SK-N-SH treated with all-trans-retinoic acid at 6 μM for 48 hours (cell line): ENCODE measurements at regions not wholly inside any gene's neighbourhood (a gene's known extent, or its start where the extent isn't known, plus 50 kb on each side); places are given as distances from the start of the nearest gene placed in this dataset.
"Not testable (repeated sequence)": the region's sequence is repeated elsewhere in the genome, so short reads cannot be mapped to it uniquely, and the experiment has no call there.

Experiments
- ATAC-seq: fragments of 200-7000 bp; cut with Tn5 transposase; 3 replicates; pipeline ENCODE4 v1.9.1; 2020; ENCODE audit warnings: mild to moderate bottlenecking, moderate library complexity
- CSDC2 ChIP-seq: fragments of 250-450 bp; sonication (Bioruptor Pico); IDR thresholded peaks from 2 replicates; pipeline ENCODE4 v1.5.0; 2020; ENCODE audit warnings: mild to moderate bottlenecking, moderate library complexity
- ESRRG ChIP-seq: fragments of 250-450 bp; sonication (Bioruptor Pico); IDR thresholded peaks from 2 replicates; pipeline ENCODE4 v1.6.1; 2021; ENCODE audit warnings: mild to moderate bottlenecking
- GLIS3 ChIP-seq: fragments of 250-450 bp; sonication (Bioruptor Pico); IDR thresholded peaks from 2 replicates; pipeline ENCODE4 v1.5.0; 2020; ENCODE audit warnings: mild to moderate bottlenecking, moderate library complexity
- PATZ1 ChIP-seq: fragments of 250-450 bp; sonication (Bioruptor Pico); IDR thresholded peaks from 2 replicates; pipeline ENCODE4 v1.8.0; 2020; ENCODE audit warnings: mild to moderate bottlenecking, moderate library complexity, borderline replicate concordance
- PPARA ChIP-seq: fragments of 250-450 bp; sonication (Bioruptor Pico); IDR thresholded peaks from 2 replicates; pipeline ENCODE4 v1.5.0; 2020; ENCODE audit warnings: mild to moderate bottlenecking, borderline replicate concordance
- TOX ChIP-seq: fragments of 250-450 bp; sonication (Bioruptor Pico); IDR thresholded peaks from 2 replicates; pipeline ENCODE4 v1.8.0; 2021; ENCODE audit warnings: mild to moderate bottlenecking, moderate library complexity, borderline replicate concordance
- TSHZ2 ChIP-seq: fragments of 250-450 bp; sonication (Bioruptor Pico); IDR thresholded peaks from 2 replicates; pipeline ENCODE4 v1.5.0; 2020; ENCODE audit warnings: mild to moderate bottlenecking, moderate library complexity
- ZC3H10 ChIP-seq: fragments of 250-450 bp; sonication (Bioruptor Pico); IDR thresholded peaks from 2 replicates; pipeline ENCODE4 v1.5.1; 2021; ENCODE audit warnings: mild to moderate bottlenecking, moderate library complexity
- ZFP3 ChIP-seq: fragments of 250-450 bp; sonication (Bioruptor Pico); IDR thresholded peaks from 2 replicates; pipeline ENCODE4 v1.5.0; 2020; ENCODE audit warnings: mild to moderate bottlenecking, moderate library complexity
- ZFP30 ChIP-seq: fragments of 450-650 bp; formaldehyde crosslinking; IDR thresholded peaks from 2 replicates; pipeline ENCODE4 v1.5.0; 2022; ENCODE audit warnings: mild to moderate bottlenecking, moderate library complexity
- ZNF565 ChIP-seq: fragments of 450-650 bp; formaldehyde crosslinking; conservative IDR thresholded peaks from 2 replicates; pipeline ENCODE4 v1.5.0; 2020; ENCODE audit warnings: low read depth, mild to moderate bottlenecking, moderate library complexity
- ZNF8 ChIP-seq: fragments of 450-650 bp; formaldehyde crosslinking; IDR thresholded peaks from 2 replicates; pipeline ENCODE4 v1.5.0; 2020; ENCODE audit warnings: mild to moderate bottlenecking, moderate library complexity

- no peak for TF ChIP-seq TSHZ2
- no peak for TF ChIP-seq ZC3H10 (CRISPR knock-in tag)
- TF ChIP-seq TOX (CRISPR knock-in tag) = no peak
- no peak for TF ChIP-seq ZFP30 (CRISPR knock-in tag)
- no peak for TF ChIP-seq ZFP3 (CRISPR knock-in tag)
- no peak for TF ChIP-seq ZNF8
- TF ChIP-seq ESRRG = no peak
- TF ChIP-seq, all 23 proteins: peak for 0
Observed at GRCh38 chr1:65538086-65538485, 117.6 kb downstream of the LEPR start (continued).

GRCh38 chr1:65538664-65539063, 118.2 kb downstream of the LEPR start:
- no peak for ATAC-seq
- TF ChIP-seq CSDC2 (CRISPR knock-in tag) (no peak), PATZ1 (CRISPR knock-in tag) (no peak)

GRCh38 chr1:65539266-65540131, 119.0 kb downstream of the LEPR start:
- TF ChIP-seq ZNF565 (CRISPR knock-in tag) = no peak
- no peak for ATAC-seq

GRCh38 chr1:65541161-65541560, 120.7 kb downstream of the LEPR start:
- TF ChIP-seq GLIS3 (CRISPR knock-in tag) = no peak
- TF ChIP-seq, all 23 proteins: peak for 0
- no peak for ATAC-seq

- no peak for TF ChIP-seq ZFP3 (CRISPR knock-in tag)
- TF ChIP-seq TSHZ2 = no peak
- no peak for TF ChIP-seq PPARA (CRISPR knock-in tag)
- no peak for TF ChIP-seq ZFP30 (CRISPR knock-in tag)
- no peak for TF ChIP-seq ESRRG
- no peak for ATAC-seq
Observed at GRCh38 chr1:65541865-65542264, 121.4 kb downstream of the LEPR start.

- ATAC-seq = not testable (repeated sequence)
Observed at GRCh38 chr1:65542592-65542991, 122.1 kb downstream of the LEPR start.

- not testable (repeated sequence) for ATAC-seq
Observed at GRCh38 chr1:65550306-65551010, 130.0 kb downstream of the LEPR start.

GRCh38 chr1:65552484-65552883, 132.0 kb downstream of the LEPR start:
- not testable (repeated sequence) for ATAC-seq

- not testable (repeated sequence) for ATAC-seq
Observed at GRCh38 chr1:65554086-65554764, 133.8 kb downstream of the LEPR start.
